ENCODE measurements at regions not wholly inside any gene's neighbourhood (a gene's known extent, or its start where the extent isn't known, plus 50 kb on each side); places are given as distances from the start of the nearest gene placed in this dataset.
"Not testable (repeated sequence)": the region's sequence is repeated elsewhere in the genome, so short reads cannot be mapped to it uniquely, and the experiment has no call there.

DNA sequence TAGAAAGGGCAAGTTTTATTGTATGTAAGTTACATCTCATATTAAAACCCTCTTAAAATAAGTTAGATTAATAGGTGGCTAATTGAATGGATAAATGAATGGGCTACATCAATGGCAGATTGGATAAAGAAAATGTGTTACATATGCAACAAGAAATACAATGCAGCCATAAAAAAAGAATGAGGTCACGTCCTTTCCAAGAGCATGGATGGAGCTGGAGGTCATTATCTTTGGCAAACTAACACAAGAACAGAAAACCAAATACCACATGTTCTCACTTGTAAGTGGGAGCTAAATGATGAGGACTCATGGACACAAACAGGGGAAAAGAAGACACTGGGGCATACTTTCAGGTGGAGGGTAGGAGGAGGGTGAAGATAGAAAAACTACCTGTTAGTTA, 182.2 kb upstream of the GNAI1 start:
- no peak for DNase-seq

DNA sequence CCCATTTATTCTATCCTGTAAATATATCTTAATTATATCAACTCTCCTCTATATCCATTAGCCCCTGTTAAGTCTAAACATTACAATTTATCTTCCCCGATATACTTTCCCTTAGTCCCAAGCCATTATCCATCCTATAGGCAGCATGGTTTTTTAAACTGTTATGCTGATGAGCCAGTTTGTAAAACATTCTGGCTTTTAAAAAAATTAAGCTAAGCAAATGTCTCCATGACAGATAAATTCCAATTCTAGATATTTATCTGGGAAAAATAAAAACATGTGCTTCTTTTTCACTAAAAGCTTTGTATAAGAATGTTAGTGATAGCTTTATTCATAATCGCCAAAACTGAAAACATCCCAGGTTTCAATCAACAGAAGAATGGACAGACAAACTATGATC, 183.2 kb upstream of the GNAI1 start:
- no peak for DNase-seq

DNA sequence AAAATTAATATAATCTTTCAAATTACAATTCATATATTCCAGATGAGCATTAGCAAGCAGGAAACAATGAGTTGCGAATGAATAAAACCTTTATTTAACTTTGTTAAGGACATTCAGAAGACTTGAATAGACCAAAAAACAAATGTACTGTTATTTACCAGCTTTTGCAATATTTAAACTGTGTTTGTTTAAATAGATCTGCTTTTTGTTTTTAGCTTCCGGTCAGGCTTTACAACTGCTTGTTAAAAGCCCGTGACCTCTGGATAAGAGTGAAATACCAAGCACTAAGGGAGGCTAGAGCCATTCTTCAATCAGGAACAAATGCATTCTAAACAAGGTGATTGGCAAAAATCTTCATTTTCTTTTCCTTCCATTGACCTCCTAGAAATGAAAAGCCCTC, 184.9 kb upstream of the GNAI1 start:
- no peak for DNase-seq

DNA sequence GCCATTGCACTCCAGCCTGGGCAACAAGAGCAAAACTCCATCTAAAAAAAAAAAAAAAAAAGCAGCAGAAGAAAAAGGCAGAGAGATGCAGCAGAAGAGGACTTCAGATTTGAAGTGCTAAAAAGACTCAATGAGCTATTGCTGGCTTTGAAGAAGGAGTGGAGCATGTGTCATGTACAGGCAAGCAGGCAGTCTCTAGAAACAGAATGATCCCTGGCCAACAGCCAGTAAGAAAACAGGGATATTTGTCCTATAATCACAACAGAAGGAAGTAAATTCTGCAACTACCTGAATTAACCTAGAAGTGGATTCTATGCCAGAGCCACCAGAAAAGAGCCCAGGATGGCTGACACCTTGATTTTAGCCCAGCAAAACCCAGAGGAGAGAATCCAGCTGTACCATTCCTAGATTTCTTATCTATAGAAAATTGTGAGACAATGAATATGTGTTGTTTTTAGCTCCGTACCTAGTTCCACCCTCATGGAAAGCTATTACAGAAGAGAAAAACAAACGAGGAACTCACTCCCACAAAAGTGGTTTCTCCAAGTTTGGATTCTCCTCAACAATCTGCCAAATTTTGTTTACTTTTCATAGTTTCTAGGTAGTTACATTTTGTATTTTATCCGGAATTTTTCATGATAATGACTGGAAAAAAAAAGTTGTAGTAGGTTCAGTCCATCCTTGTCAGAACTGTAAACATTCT, 198.2 kb upstream of the GNAI1 start:
- DNase-seq: no peak

DNA sequence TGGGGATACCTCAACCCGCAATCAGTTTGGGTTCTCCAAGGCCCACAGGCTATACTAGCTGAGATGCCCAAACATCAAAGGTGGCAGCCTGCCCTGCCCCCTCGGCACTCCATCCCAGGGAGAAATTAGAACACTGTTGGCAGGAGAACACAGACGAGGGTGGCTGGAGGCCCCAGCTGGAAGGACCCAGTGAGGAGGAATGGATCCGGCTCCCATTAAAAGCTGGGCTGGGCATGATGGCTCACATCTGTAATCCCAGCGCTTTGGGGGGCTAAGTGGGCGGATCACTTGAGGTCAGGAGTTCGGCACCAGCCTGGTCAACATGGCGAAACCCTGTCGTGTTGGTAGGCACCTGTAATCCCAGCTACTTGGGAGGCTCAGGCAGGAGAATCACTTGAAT, 199.9 kb upstream of the GNAI1 start:
- DNase-seq: no peak

DNA sequence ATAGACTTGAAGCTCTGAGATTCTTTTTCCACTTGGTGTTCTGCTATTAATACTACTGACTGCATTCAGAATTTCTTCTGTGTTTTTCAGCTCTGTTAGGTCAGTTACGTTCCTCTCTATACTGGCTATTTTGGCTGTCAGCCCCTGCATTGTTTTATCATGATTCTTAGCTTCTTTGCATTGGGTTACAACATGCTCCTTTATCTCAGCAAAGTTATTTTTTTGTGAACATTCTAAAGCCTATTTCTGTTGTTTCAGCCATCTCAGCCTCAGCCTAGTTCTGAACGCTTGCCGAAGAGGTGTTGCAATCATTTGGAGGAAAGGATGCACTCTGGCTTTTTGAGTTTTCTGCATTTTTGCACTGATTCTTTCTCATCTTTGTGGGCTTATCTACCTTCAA, 201.5 kb upstream of the GNAI1 start:
- DNase-seq: no peak

DNA sequence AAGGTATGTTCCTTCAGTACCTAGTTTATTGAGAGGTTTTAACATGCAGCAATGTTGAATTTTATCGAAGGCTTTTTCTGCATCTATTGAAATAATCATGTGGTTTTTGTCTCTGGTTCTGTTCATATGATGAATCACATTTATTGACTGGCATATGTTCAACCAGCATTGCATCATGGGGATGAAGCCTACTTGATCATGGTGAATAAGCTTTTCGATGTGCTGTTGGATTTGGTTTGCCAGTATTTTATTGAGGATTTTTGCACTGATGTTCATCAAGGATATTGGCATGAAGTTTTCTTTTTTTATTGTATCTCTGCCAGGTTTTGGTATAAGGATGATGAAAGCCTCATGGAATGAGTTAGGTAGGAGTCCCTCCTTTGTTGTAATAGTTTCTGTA, 204.0 kb upstream of the GNAI1 start:
- DNase-seq: no peak

DNA sequence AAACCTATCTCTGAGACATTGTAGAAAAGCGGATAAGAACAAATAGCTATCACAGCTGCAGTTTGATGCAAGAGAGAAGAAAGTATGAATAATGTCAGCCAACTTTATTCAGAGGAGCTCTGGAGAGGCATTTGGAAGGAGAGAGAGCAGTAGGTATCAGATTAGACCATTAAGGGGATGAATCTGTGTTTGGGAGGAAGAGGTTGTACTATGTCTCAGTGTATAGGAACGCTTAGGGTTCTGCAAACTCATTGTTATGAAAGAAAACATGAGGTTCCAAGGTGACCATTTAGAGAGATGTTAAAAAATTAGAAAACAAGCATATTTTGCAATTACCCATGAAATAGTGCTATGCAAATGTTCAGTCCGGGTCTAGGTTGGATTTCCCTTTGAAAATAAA, 207.5 kb upstream of the GNAI1 start:
- DNase-seq: no peak

DNA sequence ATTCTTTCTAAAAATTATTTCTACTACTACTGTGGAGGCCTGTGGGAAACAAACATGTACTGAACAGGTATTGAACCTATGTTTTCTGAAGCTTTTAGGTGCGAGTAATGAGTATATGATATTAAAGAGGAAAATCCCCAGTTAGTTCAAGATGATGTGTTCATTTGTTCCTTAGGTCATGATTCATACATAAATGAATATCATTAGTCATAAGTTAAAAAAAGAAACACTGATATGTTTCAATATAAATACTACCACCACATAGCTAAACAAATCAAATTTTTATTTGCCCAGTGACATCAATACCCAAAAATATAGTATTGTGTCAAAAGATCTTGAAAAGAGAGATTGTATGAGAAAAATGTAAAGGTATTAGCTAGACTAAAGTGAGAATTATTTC, 210.7 kb upstream of the GNAI1 start:
- DNase-seq: no peak

DNA sequence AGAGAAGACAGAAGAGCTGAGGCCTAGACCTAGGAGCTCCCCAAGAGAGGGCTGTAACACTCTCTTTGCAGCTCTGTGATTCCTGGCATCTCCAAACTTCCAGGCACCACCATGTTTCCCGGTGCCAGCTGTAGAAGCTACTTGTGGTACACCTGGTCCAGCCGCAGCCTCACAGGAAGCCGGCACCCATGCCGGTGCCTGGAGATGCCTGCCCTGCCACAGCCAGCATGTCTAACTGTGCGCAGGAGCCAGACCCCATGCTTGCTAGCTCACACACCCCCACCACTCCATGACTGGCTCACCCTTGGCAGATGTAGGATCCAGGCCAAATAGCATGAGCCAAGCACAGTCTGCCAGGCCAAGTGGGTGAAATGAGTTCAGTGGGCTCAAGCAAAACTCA, 211.7 kb upstream of the GNAI1 start:
- DNase-seq: no peak

DNA sequence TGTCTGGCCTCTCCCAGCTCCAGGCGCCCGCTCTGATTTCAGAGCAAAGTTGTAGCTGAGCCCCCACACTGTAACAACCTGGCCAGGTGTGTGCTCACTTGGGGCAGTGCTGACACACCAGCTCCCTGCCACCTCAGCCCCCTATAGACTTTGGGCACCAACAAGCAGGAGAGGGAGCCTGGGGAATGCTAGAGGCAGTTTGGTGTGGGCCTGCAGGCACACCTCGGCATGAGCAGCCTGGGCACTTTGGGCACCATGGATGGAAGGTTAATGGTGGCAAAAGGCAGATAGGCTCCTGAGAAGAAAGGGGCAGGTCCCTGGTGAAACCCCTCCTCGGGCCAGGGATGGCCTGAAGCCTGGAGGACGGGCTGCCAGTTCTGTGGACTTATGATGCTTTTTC, 212.7 kb upstream of the GNAI1 start:
- no peak for DNase-seq

DNA sequence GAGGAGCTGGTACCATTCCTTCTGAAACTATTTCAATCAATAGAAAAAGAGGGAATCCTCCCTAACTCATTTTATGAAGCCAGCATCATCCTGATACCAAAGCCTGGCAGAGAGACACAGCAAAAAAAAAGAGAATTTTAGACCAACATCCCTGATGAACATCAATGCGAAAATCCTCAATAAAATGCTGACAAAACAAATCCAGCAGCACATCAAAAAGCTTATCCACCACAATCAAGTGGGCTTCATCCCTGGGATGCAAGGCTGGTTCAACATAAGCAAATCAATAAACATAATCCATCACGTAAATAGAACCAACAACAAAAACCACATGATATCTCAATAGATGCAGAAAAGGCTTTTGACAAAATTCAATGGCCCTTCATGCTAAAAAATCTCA, 216.0 kb upstream of the GNAI1 start:
- DNase-seq: not testable (repeated sequence)

DNA sequence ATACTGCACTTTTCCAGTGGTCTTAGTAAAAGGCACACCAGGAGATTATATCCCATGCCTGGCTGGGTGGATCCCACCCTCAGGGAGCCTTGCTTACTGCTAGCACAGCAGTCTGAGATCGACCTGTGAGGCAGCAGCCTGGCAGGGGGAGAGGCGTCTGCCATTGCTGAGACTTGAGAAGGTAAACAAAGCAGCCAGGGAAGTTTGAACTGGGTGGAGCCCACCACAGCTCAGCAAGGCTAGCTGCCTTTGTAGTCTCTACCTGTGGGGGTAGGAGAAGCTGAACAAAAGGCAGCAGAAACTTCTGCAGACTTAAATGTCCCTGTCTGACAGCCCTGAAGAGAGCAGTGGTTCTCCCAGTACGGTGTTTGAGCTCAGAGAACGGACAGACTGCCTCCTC, 219.3 kb upstream of the GNAI1 start:
- DNase-seq: not testable (repeated sequence)

DNA sequence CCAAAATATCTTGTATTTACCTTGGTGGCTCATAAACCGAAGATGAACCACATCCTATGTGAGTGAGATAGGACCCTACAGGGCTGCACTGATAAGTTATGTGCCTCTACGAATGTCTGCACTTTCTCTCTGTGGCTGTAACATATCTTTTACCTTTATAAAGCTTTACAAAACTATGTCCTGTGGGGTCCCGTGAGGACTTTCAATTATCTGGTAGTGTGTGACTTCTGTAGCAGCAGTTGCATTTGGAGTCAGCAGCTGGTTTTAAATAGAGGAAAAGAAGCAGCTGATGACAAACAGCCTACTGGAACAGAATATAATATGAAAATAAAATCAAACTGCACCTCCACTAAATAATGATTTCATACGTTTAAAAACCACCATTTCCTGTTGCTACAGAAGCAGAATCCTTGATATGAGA, 222.4 kb upstream of the GNAI1 start:
- DNase-seq: no peak

DNA sequence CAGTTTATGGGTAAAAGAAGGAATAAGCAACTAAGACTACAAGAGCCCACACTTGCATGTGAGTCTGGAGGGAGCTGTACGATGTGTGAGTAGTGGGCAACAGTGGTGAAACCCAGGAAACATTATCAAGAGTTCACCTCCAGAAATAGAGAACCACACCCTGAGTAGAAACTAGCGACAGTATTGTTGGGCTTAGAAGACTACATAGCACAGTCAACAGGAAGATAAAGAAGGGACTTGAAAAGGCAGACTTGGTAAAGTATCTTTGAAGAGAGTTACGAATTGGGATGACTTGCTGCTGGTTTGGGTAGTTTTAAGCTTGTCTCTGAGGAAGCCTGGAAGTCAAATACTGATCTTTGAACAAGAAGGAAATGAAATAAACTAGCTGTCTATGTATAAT, 223.2 kb upstream of the GNAI1 start:
- DNase-seq: no peak

DNA sequence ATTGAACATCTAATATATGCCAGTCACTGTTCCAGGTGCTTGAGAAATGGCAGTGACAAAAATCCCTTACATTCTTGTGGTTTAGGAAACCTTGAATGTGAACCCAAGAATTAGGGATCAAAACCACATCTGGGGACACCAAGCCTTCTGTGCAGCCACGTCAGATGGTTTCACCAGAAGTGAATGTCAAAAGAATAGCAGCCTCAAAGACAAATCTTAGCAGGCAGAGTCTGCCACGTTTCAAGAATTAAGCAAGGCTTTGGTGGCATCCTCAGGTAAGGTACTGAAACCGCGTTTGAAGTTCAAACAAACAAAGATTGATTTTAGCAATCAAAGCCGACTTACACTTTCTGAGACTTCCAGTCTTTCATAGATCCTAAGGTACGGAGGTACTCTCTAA, 225.5 kb upstream of the GNAI1 start:
- DNase-seq: no peak

DNA sequence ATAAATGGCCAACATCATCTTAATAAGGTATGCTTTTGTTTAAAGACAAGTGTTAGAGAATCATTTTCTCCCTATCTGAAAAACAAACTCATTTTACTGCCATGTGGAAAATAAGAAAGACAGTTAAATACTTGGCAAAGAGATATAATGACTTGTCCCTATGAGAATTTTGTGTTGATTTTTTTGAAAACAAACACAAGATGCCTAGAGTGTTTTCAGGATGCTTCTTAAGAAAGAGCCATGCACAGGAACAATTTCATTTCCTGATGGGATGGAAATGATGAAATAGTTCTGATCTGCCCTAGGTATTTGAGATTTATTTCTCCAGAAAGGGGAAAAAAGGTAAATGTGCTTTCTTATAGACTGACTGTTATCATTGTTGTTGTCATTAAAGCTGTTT, 237.5 kb upstream of the GNAI1 start:
- DNase-seq: no peak

DNA sequence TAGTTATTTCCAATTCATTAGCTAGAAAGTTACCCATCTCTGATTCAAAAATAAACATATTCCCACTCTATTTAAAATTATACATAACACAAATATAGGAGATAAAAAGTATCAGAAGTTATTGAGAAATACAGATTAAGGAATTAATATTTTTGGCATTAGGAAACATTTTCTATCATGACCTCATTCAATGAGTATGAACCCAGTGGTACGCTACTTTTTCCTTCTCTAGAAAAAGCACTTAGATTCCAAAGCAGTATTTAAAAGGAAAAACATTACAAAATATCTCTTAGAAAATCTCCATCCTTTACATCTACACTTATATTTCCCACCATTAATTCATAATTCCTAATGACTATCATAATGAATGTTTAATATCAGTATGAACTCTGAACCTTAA, 240.6 kb upstream of the GNAI1 start:
- no peak for DNase-seq

DNA sequence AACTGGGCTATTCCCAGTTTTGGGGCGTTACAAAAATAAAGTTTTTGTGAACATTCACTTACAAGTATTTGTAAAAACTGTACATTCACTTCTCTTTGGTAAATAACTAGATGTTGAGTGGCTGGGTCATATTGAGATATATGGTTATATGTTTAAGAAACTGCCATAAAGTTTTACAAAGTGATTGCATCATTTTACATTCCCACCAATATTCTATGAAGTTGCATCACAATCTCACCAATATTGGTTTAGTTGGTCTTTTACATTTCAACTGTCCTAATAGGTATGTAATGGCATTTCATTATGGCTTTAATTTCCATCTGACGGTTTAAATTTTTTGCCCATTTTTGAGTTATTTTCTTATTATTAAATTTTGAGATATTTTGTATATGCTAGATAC, 251.7 kb upstream of the GNAI1 start:
- no peak for DNase-seq

DNA sequence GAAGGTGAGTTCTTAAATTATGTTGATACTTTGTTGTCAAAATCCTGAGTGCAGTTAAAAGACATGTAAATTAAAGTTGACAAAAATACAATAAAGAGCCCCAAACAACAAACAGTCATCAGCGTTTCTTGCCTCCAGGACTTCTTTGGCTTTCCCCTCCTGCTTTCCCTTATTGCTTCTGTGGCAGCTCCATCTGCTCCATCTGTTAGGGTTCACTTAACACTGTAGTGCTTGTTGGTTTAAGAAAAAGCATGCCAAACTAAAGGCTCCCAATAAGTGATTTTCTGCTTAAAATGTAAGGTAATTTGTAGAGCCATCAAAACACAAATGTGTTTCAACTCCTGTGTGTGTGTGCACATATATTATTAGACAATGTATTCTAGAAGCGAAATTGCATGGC, 254.3 kb upstream of the GNAI1 start:
- peak; percentile 15 for DNase-seq

DNA sequence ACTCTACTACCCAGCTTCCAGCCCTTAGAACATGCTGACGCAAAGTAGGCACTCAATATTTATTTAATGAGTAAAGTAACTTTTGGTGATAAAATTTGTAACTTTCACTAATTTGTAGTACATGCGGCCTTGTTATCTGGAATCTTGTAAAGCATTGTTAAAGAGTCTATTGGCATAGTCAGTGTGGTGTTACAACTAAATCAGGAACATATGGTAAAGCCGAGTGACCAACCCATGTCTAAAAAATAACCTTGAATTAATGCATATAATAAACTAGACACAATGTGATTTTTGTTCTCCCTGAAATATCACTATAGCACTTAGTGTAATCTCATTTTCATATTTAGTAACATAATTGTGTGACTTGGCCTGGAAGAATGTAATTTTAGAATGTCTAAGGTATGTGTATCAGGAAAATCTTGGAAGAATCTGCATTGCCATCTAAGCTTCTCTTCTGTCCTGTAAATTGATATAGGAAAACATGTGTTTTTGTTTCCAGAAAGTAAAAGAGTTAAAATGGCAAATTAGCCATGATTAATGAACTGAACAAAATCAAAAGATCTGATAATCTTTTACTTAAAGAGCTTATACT, 256.7 kb upstream of the GNAI1 start:
- no peak for DNase-seq

DNA sequence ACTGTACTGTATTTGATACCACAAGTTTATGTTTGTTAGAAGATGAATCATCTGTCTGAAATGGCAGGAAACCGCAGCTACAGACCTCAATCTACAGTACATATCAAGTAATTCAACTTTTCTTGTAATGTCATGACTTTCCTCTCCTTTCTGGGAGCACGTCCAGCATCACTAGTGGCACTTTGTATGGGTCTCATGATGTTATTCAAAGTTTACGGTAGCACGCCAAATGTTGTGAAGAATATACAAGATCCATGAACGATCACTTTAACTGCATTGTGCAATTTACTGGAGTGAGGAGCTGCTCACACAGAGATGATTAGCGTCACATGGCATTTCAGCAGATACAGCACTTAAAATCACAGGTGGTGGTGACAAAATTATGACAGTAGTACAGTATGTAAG, 257.8 kb upstream of the GNAI1 start:
- DNase-seq: no peak

DNA sequence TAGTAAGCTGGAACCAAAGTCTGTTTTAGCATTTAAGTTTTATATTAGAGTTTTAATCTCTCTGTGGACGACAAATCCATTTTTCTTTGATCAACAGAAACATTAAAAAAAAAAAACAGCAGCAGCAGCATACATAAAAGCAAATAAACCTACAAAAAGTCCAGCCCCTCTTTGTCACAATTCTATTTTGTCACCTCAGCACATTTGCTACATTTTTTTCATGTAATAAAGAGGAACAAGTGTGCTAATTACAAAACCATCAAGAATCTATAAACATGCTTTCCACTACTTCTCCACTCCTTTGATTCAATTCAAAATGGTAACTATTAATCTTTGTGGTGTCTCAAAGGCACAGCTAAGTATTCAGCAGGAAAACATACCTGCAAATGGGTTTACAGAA, 259.8 kb upstream of the GNAI1 start:
- DNase-seq: no peak

DNA sequence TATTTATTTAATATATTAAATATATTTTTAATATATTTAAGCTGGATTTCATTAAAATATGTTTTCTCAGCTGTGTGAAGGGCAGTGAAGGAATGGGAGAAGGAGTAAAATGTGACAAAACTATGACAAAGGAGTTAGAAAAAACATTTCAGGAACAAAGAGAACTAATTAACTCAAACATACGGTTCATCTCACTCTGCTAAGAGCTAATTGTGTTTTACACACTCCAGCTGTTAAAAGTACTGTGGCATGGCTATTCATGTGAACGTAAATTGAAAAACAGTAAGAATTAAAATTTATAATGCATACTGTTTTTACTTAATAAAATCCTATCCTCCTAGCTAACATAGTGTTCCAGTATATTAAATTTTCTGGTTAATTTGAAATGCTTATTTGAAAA, 262.5 kb upstream of the GNAI1 start:
- DNase-seq: no peak

DNA sequence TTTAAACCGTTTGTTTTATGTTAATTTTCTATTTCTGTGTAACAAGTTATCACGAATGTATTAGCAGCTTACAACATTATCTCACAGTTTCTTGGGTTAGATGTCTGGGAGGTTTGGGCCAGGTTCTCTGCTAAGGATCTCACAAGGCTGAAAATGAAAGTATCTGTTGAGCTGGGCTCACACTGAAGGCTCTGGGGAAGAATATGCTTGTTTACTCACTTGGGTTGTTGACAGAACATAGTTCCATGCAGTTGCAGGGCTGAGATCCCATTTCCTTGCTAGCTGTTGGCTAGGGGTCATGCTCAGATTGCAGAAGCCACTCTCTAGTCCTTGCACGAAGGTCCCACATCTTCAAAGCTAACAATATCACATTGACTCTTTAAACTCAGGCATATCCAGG, 266.6 kb upstream of the GNAI1 start:
- DNase-seq: no peak
